Activated CD8-positive, alpha-beta T cell treated with anti-CD3 and anti-CD28 coated beads for 36 hours (primary cell): ENCODE measurements at regions not wholly inside any gene's neighbourhood (a gene's known extent, or its start where the extent isn't known, plus 50 kb on each side); places are given as distances from the start of the nearest gene placed in this dataset.

Experiments
- ATAC-seq: fragments of 200-7000 bp; cut with Tn5 transposase; one replicate; pipeline ENCODE4 v1.10.0; 2021; ENCODE audit warnings: mild to moderate bottlenecking, moderate library complexity
- CTCF ChIA-PET: fragments of 350-600 bp; sonication (Branson Sonifier 250); formaldehyde crosslinking; loops from one replicate; lab custom pipeline; 2021; ENCODE audit warnings: antibody characterized with exemption; lab: Charles Lee
- POLR2A ChIA-PET: fragments of 350-600 bp; sonication (Branson Sonifier 250); formaldehyde crosslinking; loops from one replicate; lab custom pipeline; 2021; ENCODE audit warnings: antibody characterized with exemption; lab: Charles Lee
- DNase-seq: peaks from one replicate; pipeline ENCODE4 v3.0.0-alpha.2; 2020
- H3K27ac Mint-ChIP-seq: one replicate; pipeline ENCODE4 v1.8.0; 2021; ENCODE audit warnings: mild to moderate bottlenecking, mixed read lengths
- H3K27me3 Mint-ChIP-seq: one replicate; pipeline ENCODE4 v1.8.0; 2021; ENCODE audit warnings: mixed read lengths
- H3K36me3 Mint-ChIP-seq: one replicate; pipeline ENCODE4 v1.8.0; 2021; ENCODE audit warnings: low read depth, mixed read lengths
- H3K4me1 Mint-ChIP-seq: one replicate; pipeline ENCODE4 v1.8.0; 2021; ENCODE audit warnings: low read depth, mixed read lengths
- H3K4me3 Mint-ChIP-seq: one replicate; pipeline ENCODE4 v1.8.0; 2021; ENCODE audit warnings: mild to moderate bottlenecking, moderate library complexity, mixed read lengths
- H3K9me3 Mint-ChIP-seq: one replicate; pipeline ENCODE4 v1.8.0; 2021; ENCODE audit warnings: mixed read lengths
- intact Hi-C: fragments of 100-400 bp; cut with micrococcal nuclease; formaldehyde crosslinking; loops from one replicate; pipeline ENCODE4 v1.10.0; 2022
- TF ChIP-seq, protein P1 (sequence below): fragments of 200-600 bp; IDR thresholded peaks from one replicate; pipeline ENCODE4 v1.8.0; 2022; ENCODE audit warnings: antibody characterized with exemption, mild to moderate bottlenecking

DNA sequence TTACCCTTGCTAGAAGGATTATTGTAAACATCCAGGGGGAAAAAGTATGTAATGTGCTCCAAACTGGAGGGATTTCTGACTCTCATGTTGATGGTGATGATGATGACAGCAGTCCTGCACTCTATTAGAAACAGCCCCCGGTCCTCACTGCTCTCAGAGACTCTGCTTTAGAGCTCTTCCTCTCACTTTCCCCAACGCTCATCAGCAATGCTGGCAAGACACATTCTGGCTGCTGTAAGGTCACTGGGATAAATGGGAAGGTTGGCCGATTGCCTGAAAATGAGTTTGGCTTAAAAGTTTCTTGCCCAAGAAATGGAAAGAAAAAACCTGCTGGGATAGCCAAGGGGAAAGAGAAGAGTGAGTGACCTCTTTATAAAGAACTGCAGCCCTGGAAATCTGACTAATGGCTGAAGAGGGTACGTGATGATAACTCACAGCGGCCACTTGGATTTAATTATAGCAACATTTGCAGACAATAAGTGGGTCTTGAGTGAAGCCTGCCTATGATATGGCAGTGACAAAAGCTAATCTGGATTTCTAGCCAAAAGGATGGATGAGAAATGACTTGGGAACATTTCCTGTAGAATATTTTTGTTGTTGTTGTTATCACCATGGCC lies 235.8 kb downstream of the TMEM38B start:
- intact Hi-C loops, result no loop called here
- ChIA-PET POLR2A (no interaction called here), CTCF (interaction anchor here (1.4 kb wide), 1 partner anchor 11 kb away, joined by 3 read pairs; no protein-coding TSS in a partner anchor)
- peaks cover 2% of the 10 kb centered on the region for H3K9me3 Mint-ChIP-seq
- DNase-seq, result no peak
- H3K36me3 Mint-ChIP-seq, result no peaks in the 10 kb centered on the region
- TF ChIP-seq, protein P1, sequence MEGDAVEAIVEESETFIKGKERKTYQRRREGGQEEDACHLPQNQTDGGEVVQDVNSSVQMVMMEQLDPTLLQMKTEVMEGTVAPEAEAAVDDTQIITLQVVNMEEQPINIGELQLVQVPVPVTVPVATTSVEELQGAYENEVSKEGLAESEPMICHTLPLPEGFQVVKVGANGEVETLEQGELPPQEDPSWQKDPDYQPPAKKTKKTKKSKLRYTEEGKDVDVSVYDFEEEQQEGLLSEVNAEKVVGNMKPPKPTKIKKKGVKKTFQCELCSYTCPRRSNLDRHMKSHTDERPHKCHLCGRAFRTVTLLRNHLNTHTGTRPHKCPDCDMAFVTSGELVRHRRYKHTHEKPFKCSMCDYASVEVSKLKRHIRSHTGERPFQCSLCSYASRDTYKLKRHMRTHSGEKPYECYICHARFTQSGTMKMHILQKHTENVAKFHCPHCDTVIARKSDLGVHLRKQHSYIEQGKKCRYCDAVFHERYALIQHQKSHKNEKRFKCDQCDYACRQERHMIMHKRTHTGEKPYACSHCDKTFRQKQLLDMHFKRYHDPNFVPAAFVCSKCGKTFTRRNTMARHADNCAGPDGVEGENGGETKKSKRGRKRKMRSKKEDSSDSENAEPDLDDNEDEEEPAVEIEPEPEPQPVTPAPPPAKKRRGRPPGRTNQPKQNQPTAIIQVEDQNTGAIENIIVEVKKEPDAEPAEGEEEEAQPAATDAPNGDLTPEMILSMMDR, result no peak
- no peaks in the 10 kb centered on the region for H3K27me3 Mint-ChIP-seq
- no peak overlapping the region for H3K27ac Mint-ChIP-seq
- no peaks in the 10 kb centered on the region for H3K4me1 Mint-ChIP-seq
- no peak overlapping the region for H3K4me3 Mint-ChIP-seq
- no peak for ATAC-seq

DNA sequence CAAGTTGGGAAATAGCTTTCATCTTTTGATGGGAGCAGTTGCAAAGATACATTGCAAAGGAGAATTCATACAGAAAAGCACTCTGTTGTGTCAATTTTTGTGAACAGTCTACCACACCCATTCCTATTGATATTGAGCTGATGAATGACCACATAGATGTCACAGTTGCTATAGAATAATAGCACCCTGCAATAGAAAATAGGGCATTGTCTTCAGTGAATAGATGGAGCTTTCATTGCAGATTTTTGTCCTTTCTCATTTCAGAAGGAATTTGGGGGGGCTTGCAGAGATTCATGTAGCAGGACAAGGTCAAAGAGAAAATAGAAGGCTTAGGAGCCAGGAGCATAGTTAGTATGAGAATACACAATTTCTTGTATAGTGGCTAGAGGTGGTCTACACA lies 237.9 kb downstream of the TMEM38B start:
- no peak overlapping the region for H3K4me3 Mint-ChIP-seq
- H3K4me1 Mint-ChIP-seq, result no peaks in the 10 kb centered on the region

DNA sequence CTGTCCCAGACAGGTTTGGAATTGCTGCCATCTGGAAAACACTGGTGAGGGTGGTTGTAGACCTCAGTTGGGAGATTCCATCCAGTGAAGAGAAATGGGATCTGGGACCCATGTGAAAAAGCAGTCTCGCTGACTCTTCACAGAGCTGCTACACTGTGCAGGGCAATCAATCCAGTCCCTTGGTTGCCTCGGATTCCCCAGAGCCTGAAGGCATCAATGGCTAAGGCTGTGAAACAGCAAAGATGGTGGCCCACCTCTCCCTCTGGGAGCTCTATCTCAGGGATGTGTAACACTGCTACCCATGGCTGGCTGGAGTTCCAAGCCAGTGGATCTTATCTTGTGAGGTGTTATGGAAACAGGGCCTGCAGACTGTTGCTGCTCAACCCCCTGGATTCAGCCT lies 256.1 kb downstream of the TMEM38B start:
- TF ChIP-seq, protein P1, result no peak
- ChIA-PET POLR2A (no interaction called here), CTCF (no interaction called here)
- no peaks in the 10 kb centered on the region for H3K4me1 Mint-ChIP-seq
- ATAC-seq (no peak), DNase-seq (no peak)
- H3K9me3 Mint-ChIP-seq, result peaks cover 14% of the 10 kb centered on the region
- H3K4me3 Mint-ChIP-seq, result no peak overlapping the region
- H3K36me3 Mint-ChIP-seq, result no peaks in the 10 kb centered on the region
- no peaks in the 10 kb centered on the region for H3K27me3 Mint-ChIP-seq
- intact Hi-C loops, result no loop called here
- no peak overlapping the region for H3K27ac Mint-ChIP-seq

More for the DNA sequence above, 237.9 kb downstream of the TMEM38B start:
- Mint-ChIP-seq H3K36me3 (no peaks in the 10 kb centered on the region), H3K9me3 (peaks cover 2% of the 10 kb centered on the region), H3K27me3 (no peaks in the 10 kb centered on the region), H3K27ac (no peak overlapping the region)
- intact Hi-C loops, result no loop called here
- DNase-seq (no peak), ATAC-seq (no peak)
- CTCF ChIA-PET, result no interaction called here
- POLR2A ChIA-PET, result no interaction called here
- TF ChIP-seq, protein P1, result no peak

DNA sequence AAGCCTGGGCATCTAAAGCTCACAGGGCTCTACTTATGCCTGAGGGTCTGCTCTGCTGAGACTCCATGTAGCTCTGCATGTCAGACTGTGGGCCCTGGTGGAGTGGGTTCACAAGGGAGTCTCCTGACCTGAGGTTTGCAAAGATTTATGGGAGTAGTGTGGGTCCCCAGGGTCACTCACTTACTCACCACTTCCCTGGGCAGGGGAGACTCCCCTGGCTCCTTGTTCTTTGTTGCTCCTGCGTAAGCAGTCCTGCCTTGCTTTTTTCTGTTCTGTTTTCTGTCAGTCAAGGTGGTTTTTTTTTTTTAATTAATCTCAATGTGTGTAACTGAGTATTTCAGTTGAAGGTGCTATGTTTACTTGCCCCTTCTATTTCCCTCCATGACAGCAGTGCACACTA lies 256.6 kb downstream of the TMEM38B start:
- TF ChIP-seq, protein P1, result no peak
- Mint-ChIP-seq H3K4me1 (no peaks in the 10 kb centered on the region), H3K27ac (no peak overlapping the region), H3K4me3 (no peak overlapping the region), H3K27me3 (no peaks in the 10 kb centered on the region), H3K36me3 (no peaks in the 10 kb centered on the region), H3K9me3 (peaks cover 14% of the 10 kb centered on the region)
- intact Hi-C loops, result no loop called here
- CTCF ChIA-PET, result no interaction called here
- ATAC-seq (no peak), DNase-seq (no peak)
- POLR2A ChIA-PET, result no interaction called here

DNA sequence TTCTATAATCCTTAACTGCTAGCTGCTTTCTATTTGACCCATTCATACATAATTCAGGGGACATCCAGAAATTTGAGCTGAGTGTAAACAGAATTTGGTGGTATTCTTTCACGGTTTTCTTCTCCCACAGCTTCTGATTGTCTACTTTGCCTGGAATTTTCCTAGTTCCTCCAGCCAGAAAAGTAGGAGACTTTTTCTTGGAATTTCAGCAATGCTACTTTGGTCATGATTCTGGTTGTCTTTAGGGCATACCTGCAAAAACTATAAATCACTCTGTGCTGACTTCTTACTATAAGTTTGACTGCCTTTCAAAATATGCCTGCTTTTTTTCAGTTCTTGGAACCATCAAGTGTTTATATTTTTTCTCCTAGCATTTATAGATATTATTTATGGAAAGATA lies 260.2 kb downstream of the TMEM38B start:
- TF ChIP-seq, protein P1, result no peak

More for the DNA sequence above, 260.2 kb downstream of the TMEM38B start:
- no peak for ATAC-seq
- Mint-ChIP-seq H3K9me3 (no peaks in the 10 kb centered on the region), H3K4me3 (no peak overlapping the region), H3K36me3 (no peaks in the 10 kb centered on the region), H3K4me1 (no peaks in the 10 kb centered on the region), H3K27me3 (no peaks in the 10 kb centered on the region), H3K27ac (no peak overlapping the region)
- intact Hi-C loops, result no loop called here
- ChIA-PET CTCF (no interaction called here), POLR2A (no interaction called here)
- no peak for DNase-seq
